Parathyroid adenoma (tissue), 2 donors: ENCODE measurements at regions not wholly inside any gene's neighbourhood (a gene's known extent, or its start where the extent isn't known, plus 50 kb on each side); places are given as distances from the start of the nearest gene placed in this dataset.
"Not testable (repeated sequence)": the region's sequence is repeated elsewhere in the genome, so short reads cannot be mapped to it uniquely, and the experiment has no call there.

Experiments used
- H2AFZ ChIP-seq: fragments of 300-600 bp; sonication (generic); one replicate; pipeline ENCODE4 v1.7.0; 2017; ENCODE audit warnings: antibody characterized with exemption, mild to moderate bottlenecking
- H3K27ac ChIP-seq: fragments of 300-600 bp; sonication (generic); one replicate; pipeline ENCODE4 v1.7.0; 2017
- H3K27me3 ChIP-seq: fragments of 300-600 bp; sonication (generic); one replicate; pipeline ENCODE4 v1.7.0; 2017; ENCODE audit warnings: low read length; ENCODE audit not compliant: control insufficient read depth, insufficient read depth
- H3K36me3 ChIP-seq: fragments of 300-600 bp; sonication (generic); one replicate; pipeline ENCODE4 v1.7.0; 2017; ENCODE audit warnings: low read length; ENCODE audit not compliant: control insufficient read depth, insufficient read depth
- H3K4me1 ChIP-seq: fragments of 300-600 bp; sonication (generic); one replicate; pipeline ENCODE4 v1.7.0; 2017; ENCODE audit warnings: control low read depth
- H3K4me2 ChIP-seq: fragments of 300-600 bp; sonication (generic); one replicate; pipeline ENCODE4 v1.7.0; 2017; ENCODE audit warnings: low read length
- H3K4me3 ChIP-seq: fragments of 300-600 bp; sonication (generic); one replicate; pipeline ENCODE4 v1.7.0; 2017; ENCODE audit warnings: low read depth, low read length
- H3K79me2 ChIP-seq: fragments of 300-600 bp; sonication (generic); one replicate; pipeline ENCODE4 v1.7.0; 2017; ENCODE audit warnings: control low read depth
- H3K9ac ChIP-seq: fragments of 300-600 bp; sonication (generic); one replicate; pipeline ENCODE4 v1.7.0; 2017; ENCODE audit warnings: mild to moderate bottlenecking
- H3K9me3 ChIP-seq: fragments of 300-600 bp; sonication (generic); one replicate; pipeline ENCODE4 v1.7.0; 2017; ENCODE audit warnings: low read length; ENCODE audit not compliant: control insufficient read depth
- TF ChIP-seq, protein P1 (sequence below): fragments of 300-600 bp; sonication (generic); IDR thresholded peaks from one replicate; pipeline ENCODE4 v1.7.0; 2017; ENCODE audit warnings: antibody characterized with exemption, mild to moderate bottlenecking
- donor health status: primary hyperparathyroidism.

DNA sequence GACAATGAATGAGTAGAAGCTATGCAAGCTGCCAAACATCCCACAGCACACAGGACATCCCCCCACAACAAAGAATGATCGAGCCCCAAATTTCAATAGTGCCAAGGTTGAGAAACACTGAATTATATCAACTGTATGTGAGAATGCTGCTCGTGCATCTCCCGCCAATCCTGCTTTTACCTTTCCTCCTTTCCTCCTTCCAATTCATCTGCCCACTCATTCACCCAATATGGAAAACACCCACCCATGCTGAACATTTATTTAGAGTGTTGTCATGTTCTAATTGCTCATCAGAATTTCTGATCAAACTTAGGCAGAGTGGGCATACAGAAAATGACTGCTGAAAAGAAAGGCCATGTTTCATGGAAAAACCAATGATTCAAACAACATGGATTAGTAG, 183.0 kb downstream of the TMEM114 start:
- Histone ChIP-seq H3K4me1 (no peaks in the 10 kb centered on the region), H3K4me3 (no peak overlapping the region), H3K27me3 (no peaks in the 10 kb centered on the region), H3K4me2 (no peak overlapping the region), H3K9ac (no peak overlapping the region), H3K36me3 (no peaks in the 10 kb centered on the region), H3K27ac (no peak overlapping the region), H2AFZ (no peak overlapping the region), H3K9me3 (no peaks in the 10 kb centered on the region), H3K79me2 (no peaks in the 10 kb centered on the region)
- TF ChIP-seq, protein P1, sequence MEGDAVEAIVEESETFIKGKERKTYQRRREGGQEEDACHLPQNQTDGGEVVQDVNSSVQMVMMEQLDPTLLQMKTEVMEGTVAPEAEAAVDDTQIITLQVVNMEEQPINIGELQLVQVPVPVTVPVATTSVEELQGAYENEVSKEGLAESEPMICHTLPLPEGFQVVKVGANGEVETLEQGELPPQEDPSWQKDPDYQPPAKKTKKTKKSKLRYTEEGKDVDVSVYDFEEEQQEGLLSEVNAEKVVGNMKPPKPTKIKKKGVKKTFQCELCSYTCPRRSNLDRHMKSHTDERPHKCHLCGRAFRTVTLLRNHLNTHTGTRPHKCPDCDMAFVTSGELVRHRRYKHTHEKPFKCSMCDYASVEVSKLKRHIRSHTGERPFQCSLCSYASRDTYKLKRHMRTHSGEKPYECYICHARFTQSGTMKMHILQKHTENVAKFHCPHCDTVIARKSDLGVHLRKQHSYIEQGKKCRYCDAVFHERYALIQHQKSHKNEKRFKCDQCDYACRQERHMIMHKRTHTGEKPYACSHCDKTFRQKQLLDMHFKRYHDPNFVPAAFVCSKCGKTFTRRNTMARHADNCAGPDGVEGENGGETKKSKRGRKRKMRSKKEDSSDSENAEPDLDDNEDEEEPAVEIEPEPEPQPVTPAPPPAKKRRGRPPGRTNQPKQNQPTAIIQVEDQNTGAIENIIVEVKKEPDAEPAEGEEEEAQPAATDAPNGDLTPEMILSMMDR: no peak

DNA sequence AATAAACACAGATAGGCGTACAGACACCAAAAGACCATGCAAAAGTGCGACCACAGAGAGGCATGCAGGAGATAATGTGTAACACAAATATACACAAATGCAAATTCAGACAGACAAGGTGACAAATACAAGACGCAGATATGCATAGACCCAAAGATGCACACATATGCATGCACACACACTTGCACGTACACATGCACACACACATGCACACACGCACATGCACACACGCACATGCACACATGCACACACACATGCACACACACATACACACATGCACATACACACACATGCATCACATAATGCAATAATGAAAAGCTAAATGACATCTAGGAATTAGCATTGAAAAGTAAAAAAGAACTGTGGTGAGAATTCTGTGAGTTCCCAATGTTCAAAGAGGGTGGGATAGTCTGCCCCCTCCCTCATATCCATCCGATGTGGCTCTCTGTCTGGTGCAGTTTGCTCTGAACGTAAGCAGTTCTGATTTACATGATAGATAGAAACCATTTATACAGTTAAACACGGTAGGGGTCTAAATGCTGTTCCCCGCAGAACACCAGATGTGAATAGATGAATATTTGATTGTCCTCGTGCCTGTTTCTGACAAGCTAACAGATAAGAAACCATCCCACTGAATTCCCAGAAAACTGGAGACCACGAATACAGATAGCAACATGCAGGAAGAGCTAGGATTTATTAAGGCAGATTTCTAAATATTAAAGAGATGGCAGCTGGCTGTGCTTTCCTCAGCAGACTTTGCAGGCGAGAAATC, 186.1 kb downstream of the TMEM114 start:
- no peaks in the 10 kb centered on the region for H3K27me3 ChIP-seq
- H3K79me2 ChIP-seq: no peaks in the 10 kb centered on the region
- no peak overlapping the region for H3K4me2 ChIP-seq
- H3K9ac ChIP-seq: no peak overlapping the region
- no peaks in the 10 kb centered on the region for H3K9me3 ChIP-seq
- H3K4me1 ChIP-seq: no peaks in the 10 kb centered on the region
- no peak overlapping the region for H2AFZ ChIP-seq
- no peak overlapping the region for H3K4me3 ChIP-seq
- H3K27ac ChIP-seq: no peak overlapping the region
- TF ChIP-seq, protein P1: no peak
- H3K36me3 ChIP-seq: no peaks in the 10 kb centered on the region

DNA sequence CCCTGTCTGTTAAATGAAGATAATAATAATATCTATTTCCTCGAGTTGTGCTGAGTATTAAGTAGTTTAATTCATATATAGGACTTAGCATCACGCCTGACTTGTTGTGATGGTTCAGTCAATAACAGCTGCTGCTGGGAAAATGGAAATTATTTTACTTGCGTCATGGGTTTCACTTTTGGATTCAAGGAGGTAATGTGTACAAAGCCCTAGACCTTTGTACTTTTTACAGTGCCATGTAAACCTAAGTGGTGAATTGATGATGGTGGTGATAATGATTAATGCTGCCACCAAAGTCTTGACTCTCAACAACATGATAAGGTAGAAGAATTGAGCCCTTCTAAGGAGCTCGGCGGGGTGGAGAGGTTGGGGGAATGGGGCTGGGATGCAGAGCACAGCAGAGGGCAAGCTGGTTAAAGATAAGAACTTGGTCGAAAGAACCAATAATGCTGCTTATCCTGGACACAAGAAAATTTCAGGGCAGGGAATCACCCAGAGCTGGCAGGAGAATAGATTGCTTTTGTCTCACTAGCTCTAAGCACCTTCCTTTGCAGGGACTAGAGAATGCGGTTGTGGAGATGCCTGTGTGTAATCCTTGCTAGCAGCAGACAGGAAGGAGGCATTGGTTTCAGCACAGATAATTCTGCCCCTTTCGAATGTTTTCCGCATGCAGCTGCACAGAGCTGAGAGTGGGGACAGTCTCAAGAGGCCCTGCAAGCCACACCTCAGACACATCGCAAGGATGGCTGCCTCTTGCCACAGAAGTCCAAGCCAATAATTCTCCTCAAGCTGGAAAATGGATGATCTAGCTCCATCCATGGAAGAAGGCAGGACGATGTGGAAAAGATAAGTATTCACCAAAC, 187.1 kb downstream of the TMEM114 start:
- H2AFZ ChIP-seq: no peak overlapping the region
- no peak overlapping the region for H3K4me3 ChIP-seq
- H3K9ac ChIP-seq: no peak overlapping the region
- no peak overlapping the region for H3K27ac ChIP-seq
- H3K9me3 ChIP-seq: no peaks in the 10 kb centered on the region
- no peaks in the 10 kb centered on the region for H3K4me1 ChIP-seq
- no peak overlapping the region for H3K4me2 ChIP-seq
- TF ChIP-seq, protein P1: no peak
- no peaks in the 10 kb centered on the region for H3K79me2 ChIP-seq
- no peaks in the 10 kb centered on the region for H3K27me3 ChIP-seq
- H3K36me3 ChIP-seq: no peaks in the 10 kb centered on the region

DNA sequence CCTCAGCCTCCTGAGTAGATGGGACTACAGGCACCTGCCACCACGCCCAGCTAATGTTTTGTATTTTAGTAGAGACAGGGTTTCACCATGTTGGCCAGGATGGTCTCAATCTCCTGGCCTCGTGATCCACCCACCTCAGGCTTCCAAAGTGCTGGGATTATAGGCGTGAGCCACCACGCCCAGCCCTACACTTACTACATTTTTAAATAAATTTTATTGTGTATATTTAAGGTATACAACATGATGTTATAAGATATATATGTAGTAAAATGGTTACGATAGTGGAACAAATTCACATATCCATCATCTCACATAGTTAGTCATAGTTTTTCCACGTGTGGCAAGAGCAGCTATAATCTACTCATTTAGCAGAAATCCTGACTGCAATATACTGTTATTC, 189.6 kb downstream of the TMEM114 start:
- not testable (repeated sequence) for H3K79me2 ChIP-seq, H3K9ac ChIP-seq, H3K4me1 ChIP-seq

DNA sequence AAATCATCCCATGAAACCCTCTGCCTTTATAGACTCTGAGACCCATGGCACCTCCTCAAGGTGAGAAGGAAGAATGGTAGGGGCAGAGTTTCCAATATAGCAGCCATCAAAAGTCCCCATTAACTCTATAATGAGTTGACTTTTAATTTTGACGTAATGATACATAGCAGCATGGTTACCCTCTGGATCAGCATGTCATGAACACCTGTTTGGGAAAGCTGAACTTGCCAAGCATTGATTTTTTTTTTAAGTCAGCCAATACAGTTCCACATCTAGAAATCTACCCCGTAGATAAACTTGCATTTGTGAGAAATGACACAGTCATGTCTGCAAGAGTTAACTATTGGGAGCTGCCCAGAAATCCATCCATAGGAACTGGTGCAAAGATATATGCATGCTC, 191.8 kb downstream of the TMEM114 start:
- Histone ChIP-seq H3K36me3 (no peaks in the 10 kb centered on the region), H3K9me3 (no peaks in the 10 kb centered on the region), H2AFZ (no peak overlapping the region), H3K4me2 (no peak overlapping the region), H3K4me1 (no peaks in the 10 kb centered on the region), H3K4me3 (no peak overlapping the region), H3K9ac (no peak overlapping the region), H3K27me3 (no peaks in the 10 kb centered on the region), H3K79me2 (no peaks in the 10 kb centered on the region), H3K27ac (no peak overlapping the region)
- TF ChIP-seq, protein P1: no peak

More for the DNA sequence above, 189.6 kb downstream of the TMEM114 start:
- not testable (repeated sequence) for H3K36me3 ChIP-seq, H3K4me3 ChIP-seq, H3K27me3 ChIP-seq, H3K9me3 ChIP-seq, H3K27ac ChIP-seq, H3K4me2 ChIP-seq, H2AFZ ChIP-seq
